ENCODE measurements at regions not wholly inside any gene's neighbourhood (a gene's known extent, or its start where the extent isn't known, plus 50 kb on each side); places are given as distances from the start of the nearest gene placed in this dataset.

GRCh38 chr15:87631775-87632174 lies 624.8 kb downstream of the NTRK3 start:
- Histone ChIP-seq H3K4me3 (no peak overlapping the region), H3K27ac (no peak overlapping the region), H3K27me3 (replicated peaks; ENCODE audit: insufficient read depth) (no peaks in the 10 kb centered on the region), H3K4me1 (replicated peaks) (no peaks in the 10 kb centered on the region), H3K36me3 (no peaks in the 10 kb centered on the region), H3K9me3 (no peaks in the 10 kb centered on the region)
- intact Hi-C loops (cut with DNase I) = no loop called here
- DNase-seq (ENCODE audit: low spot score) = no peak
- 64% methylated on average over 2 of the region's 2 CpGs for WGBS
- TF ChIP-seq CTCF (IDR thresholded peaks at IDR 0.05) = no peak
- TF ChIP-seq POLR2AphosphoS5 (IDR thresholded peaks at IDR 0.05) = no peak
- no peak for TF ChIP-seq POLR2A (IDR thresholded peaks at IDR 0.05)

- intact Hi-C loops (cut with DNase I) = no loop called here
- Histone ChIP-seq H3K36me3 (no peaks in the 10 kb centered on the region), H3K9me3 (no peaks in the 10 kb centered on the region), H3K27ac (no peak overlapping the region), H3K4me3 (no peak overlapping the region), H3K4me1 (replicated peaks) (no peaks in the 10 kb centered on the region), H3K27me3 (replicated peaks; ENCODE audit: insufficient read depth) (no peaks in the 10 kb centered on the region)
- WGBS = 94% methylated on average over 1 of the region's 1 CpG
- TF ChIP-seq POLR2AphosphoS5 (IDR thresholded peaks at IDR 0.05) (no peak), POLR2A (IDR thresholded peaks at IDR 0.05) (no peak)
- no peak for DNase-seq (ENCODE audit: low spot score)
These were observed 625.4 kb downstream of the NTRK3 start for GRCh38 chr15:87631093-87631492.

GRCh38 chr15:87628311-87628710 lies 628.2 kb downstream of the NTRK3 start:
- Histone ChIP-seq H3K36me3 (no peaks in the 10 kb centered on the region), H3K27me3 (replicated peaks; ENCODE audit: insufficient read depth) (no peaks in the 10 kb centered on the region), H3K27ac (no peak overlapping the region), H3K4me3 (no peak overlapping the region), H3K4me1 (replicated peaks) (no peaks in the 10 kb centered on the region), H3K9me3 (no peaks in the 10 kb centered on the region)
- intact Hi-C loops (cut with DNase I) = no loop called here
- TF ChIP-seq CTCF (IDR thresholded peaks at IDR 0.05) (no peak), POLR2A (IDR thresholded peaks at IDR 0.05) (no peak), POLR2AphosphoS5 (IDR thresholded peaks at IDR 0.05) (no peak)
- DNase-seq (ENCODE audit: low spot score) = no peak
- whole genome bisulfite sequencing = 68% methylated on average over 3 of the region's 3 CpGs

GRCh38 chr15:87626860-87627259 lies 629.7 kb downstream of the NTRK3 start:
- 87% methylated on average over 4 of the region's 4 CpGs for WGBS
- no peak for TF ChIP-seq POLR2A (IDR thresholded peaks at IDR 0.05)
- TF ChIP-seq CTCF (IDR thresholded peaks at IDR 0.05) = no peak
- no peak for TF ChIP-seq POLR2AphosphoS5 (IDR thresholded peaks at IDR 0.05)
- H3K36me3 ChIP-seq = no peaks in the 10 kb centered on the region
- H3K4me3 ChIP-seq = no peak overlapping the region
- no peak for DNase-seq (ENCODE audit: low spot score)
- no peaks in the 10 kb centered on the region for H3K9me3 ChIP-seq
- intact Hi-C loops (cut with DNase I) = no loop called here
- H3K4me1 ChIP-seq (replicated peaks) = no peaks in the 10 kb centered on the region
- H3K27ac ChIP-seq = no peak overlapping the region
- no peaks in the 10 kb centered on the region for H3K27me3 ChIP-seq (replicated peaks; ENCODE audit: insufficient read depth)

GRCh38 chr15:87623832-87624231 lies 632.7 kb downstream of the NTRK3 start:
- H3K27me3 ChIP-seq (replicated peaks; ENCODE audit: insufficient read depth) = no peaks in the 10 kb centered on the region
- H3K4me3 ChIP-seq = no peak overlapping the region
- intact Hi-C loops (cut with DNase I) = no loop called here

More at GRCh38 chr15:87623832-87624231, 632.7 kb downstream of the NTRK3 start:
- TF ChIP-seq POLR2A (IDR thresholded peaks at IDR 0.05) (no peak), POLR2AphosphoS5 (IDR thresholded peaks at IDR 0.05) (no peak), CTCF (IDR thresholded peaks at IDR 0.05) (no peak)
- DNase-seq (ENCODE audit: low spot score) = no peak
- H3K27ac ChIP-seq = no peak overlapping the region
- H3K9me3 ChIP-seq = no peaks in the 10 kb centered on the region
- WGBS = 61% methylated on average over 6 of the region's 6 CpGs
- H3K36me3 ChIP-seq = no peaks in the 10 kb centered on the region
- H3K4me1 ChIP-seq (replicated peaks) = no peaks in the 10 kb centered on the region

Measured in prostate gland (tissue), 2 donors.